ENCODE measurements at regions not wholly inside any gene's neighbourhood (a gene's known extent, or its start where the extent isn't known, plus 50 kb on each side); places are given as distances from the start of the nearest gene placed in this dataset.

DNA sequence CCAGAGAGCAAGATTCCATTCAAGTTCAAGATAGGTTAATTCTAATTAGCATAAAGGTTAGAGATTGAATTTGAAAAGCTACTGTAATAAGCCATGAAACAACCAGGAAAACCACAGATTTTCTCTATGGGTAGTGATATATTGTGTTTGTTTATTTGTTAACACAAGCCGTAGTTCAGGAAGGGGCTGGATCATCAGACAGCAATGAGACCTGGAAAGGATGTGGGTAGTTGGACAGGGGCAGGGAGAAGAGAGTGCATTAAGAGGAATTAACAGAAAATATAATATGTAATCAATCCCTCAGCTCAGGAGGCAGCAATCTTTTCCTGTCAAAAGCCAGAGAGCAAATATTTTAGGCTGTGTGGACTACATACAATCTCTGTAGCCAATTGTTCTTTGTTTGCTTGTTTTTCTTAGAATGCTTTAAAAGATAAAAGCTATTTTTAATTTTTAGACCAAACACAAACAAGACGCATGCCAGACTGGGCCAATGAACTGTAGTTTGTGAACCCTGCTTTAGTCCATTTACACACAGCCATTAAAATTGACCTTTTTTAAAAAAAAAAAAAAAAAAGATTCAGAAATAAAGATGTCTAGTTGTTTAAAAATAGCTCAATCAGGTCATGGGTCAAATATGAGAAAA is 398.7 kb upstream of the MARCKS start:
- no peak for DNase-seq (ENCODE audit: low read depth)
- no peak for TF ChIP-seq CTCF (IDR thresholded peaks at IDR 0.05; ENCODE audit: insufficient read depth, low read depth, low read length, missing control alignments)

DNA sequence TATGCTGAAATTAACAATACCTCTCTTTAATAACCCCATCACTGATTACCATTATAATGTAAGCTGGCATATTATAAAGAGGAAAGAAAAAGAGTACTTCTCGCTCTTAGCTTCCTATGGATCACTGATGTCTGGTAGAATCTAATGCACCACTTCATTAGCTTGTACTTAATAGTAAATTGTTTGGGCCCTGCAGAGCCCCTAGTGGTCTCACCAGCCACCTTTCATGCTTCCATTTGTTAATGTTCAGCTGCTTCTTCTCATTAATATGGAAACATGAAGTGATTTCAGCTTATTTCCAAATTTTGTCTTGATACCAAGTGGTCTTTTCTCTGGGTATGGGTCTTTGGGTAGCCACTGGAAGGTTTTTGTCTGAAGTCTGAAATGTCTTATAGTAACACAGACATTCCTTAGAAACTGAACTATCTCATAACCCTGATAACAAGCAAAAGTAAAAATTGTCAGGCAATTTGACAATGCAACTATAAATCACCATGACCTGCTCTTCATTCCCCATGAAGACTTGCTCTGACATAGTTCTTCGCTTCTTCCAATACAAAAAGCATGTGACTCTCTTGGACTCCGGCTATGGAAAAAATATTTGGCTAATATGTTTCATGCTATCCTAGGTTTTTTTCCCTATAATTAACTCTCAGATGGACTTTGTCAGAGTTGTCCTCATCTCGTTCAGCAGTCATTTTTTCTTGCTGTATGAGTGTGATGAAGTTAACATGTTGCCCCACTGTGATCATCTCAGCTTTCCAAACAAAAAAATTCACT is 395.8 kb upstream of the MARCKS start:
- no peak for DNase-seq (ENCODE audit: low read depth)
- TF ChIP-seq CTCF (IDR thresholded peaks at IDR 0.05; ENCODE audit: insufficient read depth, low read depth, low read length, missing control alignments): peak; percentile 10
- H3K4me3 ChIP-seq (ENCODE audit: low read depth, low read length): no peak overlapping the region

More for the DNA sequence above, 398.7 kb upstream of the MARCKS start:
- no peak overlapping the region for H3K4me3 ChIP-seq (ENCODE audit: low read depth, low read length)

- DNase-seq (ENCODE audit: low read depth): no peak
- TF ChIP-seq CTCF (IDR thresholded peaks at IDR 0.05; ENCODE audit: insufficient read depth, low read depth, low read length, missing control alignments): no peak
- no peak overlapping the region for H3K4me3 ChIP-seq (ENCODE audit: low read depth, low read length)
Observed at GRCh38 chr6:113464536-113464935, 392.6 kb upstream of the MARCKS start.

- H3K4me3 ChIP-seq (ENCODE audit: low read depth, low read length): no peak overlapping the region
- no peak for TF ChIP-seq CTCF (IDR thresholded peaks at IDR 0.05; ENCODE audit: insufficient read depth, low read depth, low read length, missing control alignments)
- no peak for DNase-seq (ENCODE audit: low read depth)
Observed at GRCh38 chr6:113464960-113465359, 392.2 kb upstream of the MARCKS start.

- no peak overlapping the region for H3K4me3 ChIP-seq (ENCODE audit: low read depth, low read length)
- TF ChIP-seq CTCF (IDR thresholded peaks at IDR 0.05; ENCODE audit: insufficient read depth, low read depth, low read length, missing control alignments): no peak
- no peak for DNase-seq (ENCODE audit: low read depth)
Observed at GRCh38 chr6:113466526-113466925, 390.6 kb upstream of the MARCKS start.

GRCh38 chr6:113475392-113475791 is 381.8 kb upstream of the MARCKS start:
- no peak for DNase-seq (ENCODE audit: low read depth)
- H3K4me3 ChIP-seq (ENCODE audit: low read depth, low read length): no peak overlapping the region
- no peak for TF ChIP-seq CTCF (IDR thresholded peaks at IDR 0.05; ENCODE audit: insufficient read depth, low read depth, low read length, missing control alignments)

Data from GM12865 (cell line).